Fibroblast of mammary gland (primary cell): ENCODE measurements at regions not wholly inside any gene's neighbourhood (a gene's known extent, or its start where the extent isn't known, plus 50 kb on each side); places are given as distances from the start of the nearest gene placed in this dataset.

Experiments
- DNase-seq: peaks from one replicate; pipeline ENCODE4 v3.0.0-alpha.2; 2010; ENCODE audit warnings: low read depth
- H3K4me3 ChIP-seq: 2 replicates; pipeline ENCODE4 v1.5.1; 2011; ENCODE audit warnings: low read depth, mild to moderate bottlenecking, low read length, moderate library complexity; ENCODE audit not compliant: control insufficient read depth
- TF ChIP-seq, protein P1 (sequence below): conservative IDR thresholded peaks from 2 replicates; pipeline ENCODE4 v1.5.1; 2011; ENCODE audit warnings: low read depth, low read length, inconsistent platforms; ENCODE audit not compliant: control insufficient read depth, insufficient read depth

DNA sequence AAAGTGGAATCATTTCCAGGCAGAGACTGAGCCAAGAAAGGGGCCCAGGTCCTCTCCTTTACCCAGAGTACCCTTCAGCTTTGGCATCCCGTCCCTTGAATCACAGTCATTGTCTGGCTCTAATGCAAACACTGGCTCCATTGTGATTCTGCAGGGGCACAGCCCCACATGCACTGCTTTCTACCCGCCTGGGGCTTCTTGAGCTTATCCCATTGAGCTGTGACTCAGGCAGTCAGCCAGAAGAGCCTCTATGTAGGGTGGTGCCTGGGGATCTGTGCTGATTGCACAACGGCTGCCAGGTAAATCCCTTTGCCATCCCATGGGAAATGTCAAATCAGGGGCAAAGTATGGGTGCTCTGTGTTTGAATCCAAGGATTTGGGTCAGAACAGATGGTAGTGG, 88.9 kb downstream of the RASSF10 start:
- no peak overlapping the region for H3K4me3 ChIP-seq
- TF ChIP-seq, protein P1, sequence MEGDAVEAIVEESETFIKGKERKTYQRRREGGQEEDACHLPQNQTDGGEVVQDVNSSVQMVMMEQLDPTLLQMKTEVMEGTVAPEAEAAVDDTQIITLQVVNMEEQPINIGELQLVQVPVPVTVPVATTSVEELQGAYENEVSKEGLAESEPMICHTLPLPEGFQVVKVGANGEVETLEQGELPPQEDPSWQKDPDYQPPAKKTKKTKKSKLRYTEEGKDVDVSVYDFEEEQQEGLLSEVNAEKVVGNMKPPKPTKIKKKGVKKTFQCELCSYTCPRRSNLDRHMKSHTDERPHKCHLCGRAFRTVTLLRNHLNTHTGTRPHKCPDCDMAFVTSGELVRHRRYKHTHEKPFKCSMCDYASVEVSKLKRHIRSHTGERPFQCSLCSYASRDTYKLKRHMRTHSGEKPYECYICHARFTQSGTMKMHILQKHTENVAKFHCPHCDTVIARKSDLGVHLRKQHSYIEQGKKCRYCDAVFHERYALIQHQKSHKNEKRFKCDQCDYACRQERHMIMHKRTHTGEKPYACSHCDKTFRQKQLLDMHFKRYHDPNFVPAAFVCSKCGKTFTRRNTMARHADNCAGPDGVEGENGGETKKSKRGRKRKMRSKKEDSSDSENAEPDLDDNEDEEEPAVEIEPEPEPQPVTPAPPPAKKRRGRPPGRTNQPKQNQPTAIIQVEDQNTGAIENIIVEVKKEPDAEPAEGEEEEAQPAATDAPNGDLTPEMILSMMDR: no peak
- no peak for DNase-seq

DNA sequence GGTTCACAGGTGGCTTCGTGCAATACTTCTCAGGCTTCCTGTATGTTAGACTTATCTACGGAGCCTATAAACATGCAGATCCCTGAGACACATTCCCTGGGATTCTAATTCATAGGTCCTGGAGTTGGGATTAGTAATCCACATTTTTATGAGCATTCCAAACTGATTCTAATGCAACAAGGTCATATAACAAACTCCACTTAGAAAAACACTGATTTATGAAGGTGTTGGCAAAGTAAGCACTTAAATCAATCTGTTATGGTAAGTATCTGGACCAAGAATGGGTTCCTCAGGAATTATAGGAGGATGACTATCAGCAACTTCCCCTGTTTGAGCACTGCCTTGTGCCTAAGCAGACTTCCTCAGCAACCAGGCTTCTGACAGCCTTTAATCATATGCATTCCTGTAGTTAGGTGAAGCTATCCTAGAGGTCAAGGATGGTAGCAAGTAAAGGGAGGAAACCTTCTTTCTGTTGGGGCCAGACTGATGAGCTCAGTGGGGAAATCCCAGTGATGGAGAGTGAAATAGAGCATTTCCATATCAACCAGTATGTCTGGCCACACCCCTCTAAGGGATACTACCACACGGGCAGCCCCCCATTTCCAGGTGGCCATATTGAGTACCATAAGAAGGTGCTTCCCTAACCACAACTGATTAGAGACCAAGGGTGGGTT, 89.6 kb downstream of the RASSF10 start:
- TF ChIP-seq, protein P1: no peak
- DNase-seq: no peak
- no peak overlapping the region for H3K4me3 ChIP-seq

DNA sequence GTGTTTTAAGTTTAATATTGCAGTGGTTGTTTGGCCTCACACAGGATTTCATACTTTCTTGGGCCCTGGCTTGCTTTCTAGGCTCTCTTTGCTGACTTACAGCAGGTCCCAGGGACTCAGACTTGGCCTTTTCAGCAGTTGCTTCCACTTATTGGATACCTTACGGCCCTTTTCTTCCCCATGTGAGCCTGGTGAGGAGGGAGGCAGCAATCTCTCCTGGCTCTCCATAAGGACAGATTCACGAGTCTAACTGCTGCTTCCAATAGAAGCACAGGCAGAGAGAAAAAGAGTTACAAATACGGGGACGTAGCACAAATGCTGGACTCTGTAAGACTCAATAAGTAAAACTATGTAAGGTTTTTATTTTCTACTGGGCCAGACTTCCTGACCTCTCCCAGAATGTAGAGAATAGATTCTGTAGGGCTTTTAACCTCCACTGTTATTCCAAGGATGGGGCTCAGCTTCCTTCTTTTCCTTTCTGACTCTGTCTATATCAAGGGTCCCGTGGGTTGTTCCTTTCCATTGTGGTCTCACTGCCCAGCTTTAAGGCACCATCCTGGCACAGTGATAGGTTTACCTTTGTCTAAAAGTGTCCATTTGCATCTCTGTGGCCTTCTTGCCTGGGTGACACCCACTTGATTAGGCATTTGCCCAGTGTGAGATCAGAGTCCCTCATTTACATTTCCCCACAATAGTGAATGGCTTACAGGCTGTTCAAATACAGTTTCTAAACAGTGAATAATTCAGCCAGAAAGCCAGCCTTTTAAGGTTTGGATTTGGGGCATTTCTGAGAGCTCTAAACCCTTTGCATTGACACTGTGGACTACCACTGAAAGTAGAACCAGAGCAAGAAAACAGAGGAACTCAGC, 92.8 kb downstream of the RASSF10 start:
- DNase-seq: no peak
- TF ChIP-seq, protein P1: no peak
- H3K4me3 ChIP-seq: no peak overlapping the region

GRCh38 chr11:13102513-13102840, 93.4 kb downstream of the RASSF10 start:
- TF ChIP-seq, protein P1: no peak
- H3K4me3 ChIP-seq: no peak overlapping the region
- DNase-seq: no peak

DNA sequence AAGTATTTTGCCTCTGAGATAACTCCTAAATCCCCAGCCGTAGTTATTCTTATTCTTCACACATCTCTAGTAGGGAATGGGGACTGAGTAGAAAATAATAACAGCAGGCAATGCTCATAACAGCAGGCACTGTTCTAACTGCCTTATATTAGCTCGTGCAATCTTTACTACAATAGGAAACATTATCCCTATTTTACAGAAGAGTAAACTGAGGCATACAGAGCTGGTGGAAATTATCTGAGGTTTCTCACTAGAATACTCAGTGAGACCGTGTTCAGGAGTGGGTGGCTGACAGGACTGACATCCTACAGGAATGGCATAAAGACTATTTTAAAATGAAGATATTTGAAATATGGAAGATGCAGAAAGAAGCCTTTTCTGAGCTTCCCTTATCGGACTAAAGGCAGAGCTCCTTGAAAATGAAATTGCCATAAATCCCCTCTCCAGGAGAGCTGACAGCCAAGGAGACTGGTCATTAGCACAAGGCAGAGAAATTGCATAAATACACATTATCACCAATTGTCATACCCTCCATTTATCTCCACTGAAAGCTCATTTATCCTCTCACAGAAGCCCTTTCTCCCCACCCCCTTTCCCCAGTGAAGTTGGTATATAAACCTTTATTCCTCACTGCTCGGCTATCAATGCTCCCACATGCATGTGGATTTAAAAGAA, 93.9 kb downstream of the RASSF10 start:
- no peak overlapping the region for H3K4me3 ChIP-seq
- no peak for DNase-seq
- TF ChIP-seq, protein P1: no peak

GRCh38 chr11:13103962-13104554, 94.9 kb downstream of the RASSF10 start:
- TF ChIP-seq, protein P1: no peak
- DNase-seq: no peak
- H3K4me3 ChIP-seq: no peak overlapping the region
